Fibroblast of skin of left biceps (primary cell): ENCODE measurements at regions not wholly inside any gene's neighbourhood (a gene's known extent, or its start where the extent isn't known, plus 50 kb on each side); places are given as distances from the start of the nearest gene placed in this dataset.
"Not testable (repeated sequence)": the region's sequence is repeated elsewhere in the genome, so short reads cannot be mapped to it uniquely, and the experiment has no call there.

Experiments
- DNase-seq, 2 experiments: peaks; one replicate each; pipeline ENCODE4 v3.0.0-alpha.2; 2013; ENCODE audit warnings: low read depth in 2 of 2

DNA sequence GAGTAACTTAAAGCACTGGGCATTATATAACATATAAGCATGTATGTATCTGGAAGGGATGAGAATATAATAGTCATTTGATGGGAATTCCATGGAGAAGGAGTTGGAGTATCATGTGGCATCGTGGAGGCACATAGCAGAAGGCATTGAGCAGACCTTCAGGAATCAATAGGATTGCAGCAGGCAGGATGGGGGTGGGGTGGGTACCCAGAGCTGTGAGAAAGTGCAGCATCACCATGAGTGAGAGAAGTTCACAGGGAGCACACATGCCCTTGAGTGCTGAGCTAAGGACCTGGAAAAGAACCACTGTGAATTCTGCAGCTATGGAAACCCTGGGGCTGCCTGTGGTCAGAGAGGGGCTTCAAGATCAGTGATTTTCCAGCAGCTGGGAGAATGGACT lies 57.3 kb downstream of the MED10 start:
- DNase-seq, result no peak

DNA sequence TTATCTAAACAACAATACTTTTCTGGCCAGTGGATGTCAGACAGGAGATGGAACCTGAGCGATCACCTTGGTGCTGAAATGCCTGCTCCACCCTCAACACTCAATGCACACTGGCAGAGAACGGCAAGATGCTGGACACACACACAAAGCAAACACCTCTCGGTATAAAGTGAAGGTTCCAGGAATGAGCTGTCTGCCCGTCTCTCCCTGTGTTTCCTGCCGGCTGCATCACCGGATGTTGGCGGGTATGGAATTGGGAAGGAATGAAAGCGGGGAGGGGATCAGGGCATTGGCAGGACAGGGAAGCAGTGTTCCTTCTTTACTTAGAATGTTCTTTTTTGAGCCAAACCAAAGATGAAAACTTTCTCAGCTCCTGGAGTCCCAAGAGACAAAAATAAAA lies 59.2 kb downstream of the MED10 start:
- no peak for DNase-seq

DNA sequence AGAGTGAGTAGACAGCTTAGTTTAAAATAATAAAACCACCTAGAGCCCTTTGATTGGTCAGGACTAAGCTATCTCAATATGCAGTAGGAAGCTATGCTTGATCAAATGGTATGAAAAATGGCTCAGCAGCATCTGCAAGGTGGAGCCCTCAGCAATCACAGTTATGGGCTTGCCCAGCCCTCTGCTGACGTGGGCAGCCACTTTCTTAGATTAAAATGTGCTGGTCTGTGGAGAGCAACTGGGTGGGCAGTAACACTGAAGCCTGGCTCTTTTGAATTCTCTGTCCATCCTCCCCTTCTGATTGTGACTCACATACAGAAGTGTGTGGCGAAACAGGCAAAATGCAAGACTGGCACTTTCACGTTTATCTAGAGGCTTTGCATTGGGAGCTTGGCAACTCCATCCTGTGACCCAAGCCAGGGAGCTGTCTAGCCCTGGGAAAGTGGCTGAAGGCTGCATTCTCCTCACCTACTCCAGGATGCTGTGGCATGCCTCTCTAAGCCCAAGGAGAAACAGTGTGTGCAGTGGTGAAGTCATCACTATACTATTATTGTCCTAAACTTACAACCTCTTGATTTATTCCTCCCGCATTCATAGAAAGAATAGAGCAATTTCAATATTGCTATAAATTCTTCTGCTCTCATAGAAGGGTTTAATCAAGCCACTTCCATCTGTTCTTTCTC lies 61.1 kb downstream of the MED10 start:
- no peak for DNase-seq

DNA sequence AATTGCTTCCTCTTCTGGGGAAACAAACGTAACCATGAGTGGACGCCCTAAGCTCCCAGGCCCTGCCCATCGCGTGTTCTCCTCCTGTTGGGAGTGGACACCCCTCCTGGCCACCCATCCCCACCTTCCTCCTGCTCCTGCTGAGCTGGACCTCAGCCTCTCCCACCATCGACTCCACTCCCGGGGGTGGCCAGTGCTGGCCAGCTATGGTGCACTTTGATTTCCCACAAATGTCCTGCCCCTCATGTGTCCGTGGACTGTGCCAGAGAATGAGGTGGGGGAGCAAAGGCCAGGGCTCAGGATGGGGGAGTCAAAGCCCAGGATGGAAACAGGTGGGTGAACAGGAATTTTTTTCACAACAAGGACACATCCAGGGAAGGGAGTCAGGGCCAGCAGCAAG lies 62.8 kb downstream of the MED10 start:
- DNase-seq, result no peak

DNA sequence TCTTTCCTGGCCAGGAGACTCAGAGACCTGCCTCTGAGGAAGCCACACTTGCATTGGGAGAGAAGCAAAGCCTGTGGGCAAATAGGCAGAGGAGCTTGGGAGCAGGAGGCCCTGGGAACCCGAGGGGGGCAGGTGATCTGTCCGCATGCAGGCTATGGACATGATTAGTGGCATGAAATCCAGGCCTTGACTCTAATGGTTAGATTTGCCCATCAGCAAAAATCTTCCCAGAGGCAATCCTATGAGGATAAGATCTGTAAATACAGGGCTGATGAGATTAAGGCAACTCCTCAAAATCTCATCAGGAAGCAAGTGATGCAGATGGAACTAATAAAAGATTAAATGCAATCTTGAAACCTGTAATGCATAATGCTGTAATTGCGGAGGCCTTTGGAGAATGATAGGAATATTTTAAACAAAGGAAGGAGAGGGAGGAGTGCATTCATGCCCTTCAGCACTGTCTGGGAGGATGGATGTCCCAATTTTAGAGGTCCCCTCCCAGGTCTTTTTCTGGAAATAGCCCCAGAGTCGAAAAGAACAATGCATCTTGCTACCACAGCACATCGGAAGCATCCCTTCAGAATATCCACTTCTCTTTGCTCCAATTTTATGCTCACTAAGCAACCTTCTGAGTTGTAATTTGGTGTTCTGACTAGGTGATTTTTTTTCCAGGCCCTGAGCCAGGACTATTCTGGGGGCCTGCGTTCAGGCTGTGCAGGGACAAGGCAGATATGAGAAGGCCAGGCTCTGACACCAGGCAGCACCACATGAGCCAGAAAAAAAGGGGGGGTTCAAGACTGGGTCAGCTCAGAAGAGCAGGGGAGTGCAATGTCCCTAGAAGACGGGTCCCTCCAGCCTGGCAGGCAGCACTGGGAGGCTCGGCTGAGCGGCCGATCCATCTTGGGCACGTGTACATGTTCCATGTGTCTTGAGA lies 66.5 kb downstream of the MED10 start:
- DNase-seq, result no peak

DNA sequence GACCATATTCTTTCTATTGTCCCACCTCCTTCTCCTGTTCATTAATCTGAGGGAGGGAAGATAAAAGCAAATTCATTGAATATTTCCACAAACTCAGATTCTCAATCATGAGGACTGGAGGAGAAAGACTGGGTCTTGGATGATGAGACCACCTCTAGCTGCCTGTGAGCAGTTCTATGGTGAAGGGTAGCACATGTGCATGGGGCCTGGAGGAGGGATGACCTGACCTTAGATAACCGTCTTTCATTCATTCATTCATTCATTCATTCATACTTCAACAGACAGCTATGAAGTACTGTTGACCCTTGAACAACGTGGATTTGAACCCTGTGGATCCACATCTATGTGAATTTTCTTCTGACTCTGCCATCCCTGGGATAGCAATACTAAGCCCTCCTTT lies 68.4 kb downstream of the MED10 start:
- no peak for DNase-seq

DNA sequence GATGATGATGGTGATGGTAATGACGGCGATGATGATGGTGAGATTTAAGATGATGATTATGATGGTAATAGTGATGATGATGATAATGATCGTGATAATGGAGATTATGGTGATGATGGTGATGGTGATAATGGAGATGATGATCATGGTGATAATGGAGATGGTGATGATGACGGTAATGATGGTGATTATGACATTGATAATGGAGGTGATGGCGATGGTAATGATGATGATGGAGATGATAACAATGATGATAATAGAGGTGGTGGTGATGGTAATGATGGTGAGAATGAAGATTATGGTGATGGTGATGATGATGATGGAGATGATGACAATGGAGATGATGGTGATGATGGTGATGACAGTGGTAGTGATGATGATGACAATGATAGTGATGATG lies 69.7 kb downstream of the MED10 start:
- DNase-seq, result no peak

DNA sequence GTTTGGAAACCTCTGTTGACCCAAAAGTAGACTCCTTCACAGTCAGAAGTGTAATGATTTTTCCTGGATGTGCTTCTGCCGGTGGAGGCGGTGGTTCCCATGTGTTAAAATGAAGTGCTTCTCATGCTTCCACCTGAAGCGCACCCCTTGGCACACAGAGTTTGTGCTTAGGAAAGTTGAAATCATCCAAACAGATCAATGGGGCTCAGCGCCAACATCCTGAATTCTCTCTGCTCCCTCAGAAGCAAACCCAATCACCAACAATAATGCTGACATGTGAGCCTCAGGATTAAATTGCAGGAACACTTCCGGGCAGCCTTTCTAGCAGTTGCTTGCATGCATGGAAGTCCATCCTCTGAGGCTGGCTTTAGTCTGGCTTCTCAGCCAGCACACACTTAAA lies 71.0 kb downstream of the MED10 start:
- DNase-seq, result no peak

DNA sequence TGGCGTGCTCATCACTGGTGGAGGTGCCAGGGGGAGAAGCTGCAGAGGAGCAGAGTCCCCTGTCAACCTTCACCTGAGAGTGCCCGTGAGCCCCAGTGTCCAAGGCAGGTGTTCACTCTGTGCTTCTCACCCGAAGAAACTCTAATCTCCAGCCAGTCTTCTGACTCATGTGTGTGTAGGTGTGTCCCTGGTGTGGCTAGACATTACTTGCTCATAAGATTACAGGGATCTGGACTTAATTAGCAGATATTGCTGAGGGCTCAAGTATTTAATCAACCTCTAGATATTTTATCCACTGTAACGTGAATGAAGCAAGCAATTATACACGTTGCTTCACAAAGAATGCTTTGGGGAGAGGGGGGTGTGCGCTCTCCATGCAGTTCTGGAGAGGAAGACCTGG lies 72.5 kb downstream of the MED10 start:
- no peak for DNase-seq

DNA sequence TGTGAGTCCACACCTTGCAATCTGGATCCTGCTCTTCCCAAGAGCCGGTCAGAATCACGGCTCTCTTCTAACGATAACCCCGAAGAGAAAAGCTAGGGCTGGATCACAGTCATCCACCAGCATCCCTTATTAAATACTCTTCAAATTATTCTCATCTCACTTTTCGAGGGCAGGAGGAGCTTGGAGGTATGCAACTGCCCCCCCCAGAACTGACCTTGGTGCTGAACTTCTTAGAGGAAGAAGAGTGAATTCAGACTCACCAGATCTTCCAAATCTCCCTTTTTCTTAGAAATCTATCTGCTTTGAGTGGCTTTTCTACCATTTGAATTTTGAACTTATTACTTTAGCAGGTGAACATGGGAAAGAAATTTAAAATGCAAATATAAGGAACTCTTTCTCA lies 75.7 kb downstream of the MED10 start:
- no peak for DNase-seq

DNA sequence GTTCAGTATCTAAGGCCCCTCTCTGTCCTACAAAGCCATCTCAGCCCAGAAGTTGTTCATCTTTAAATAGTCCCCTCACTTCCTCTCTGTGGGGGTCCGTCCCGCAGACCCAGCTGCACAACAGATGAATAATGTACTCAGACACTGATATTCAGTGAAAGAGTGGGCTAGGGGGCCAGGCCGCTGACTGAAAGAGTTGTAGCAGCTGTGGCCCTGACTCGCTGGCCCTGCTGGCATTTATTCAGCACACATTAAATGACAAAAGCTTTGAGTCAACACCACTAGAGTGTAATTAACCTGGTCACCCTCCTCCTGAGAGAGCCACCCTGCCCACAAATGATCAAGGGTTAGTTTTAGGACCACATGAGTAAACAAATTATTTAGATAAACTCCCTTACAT lies 76.3 kb downstream of the MED10 start:
- no peak for DNase-seq

DNA sequence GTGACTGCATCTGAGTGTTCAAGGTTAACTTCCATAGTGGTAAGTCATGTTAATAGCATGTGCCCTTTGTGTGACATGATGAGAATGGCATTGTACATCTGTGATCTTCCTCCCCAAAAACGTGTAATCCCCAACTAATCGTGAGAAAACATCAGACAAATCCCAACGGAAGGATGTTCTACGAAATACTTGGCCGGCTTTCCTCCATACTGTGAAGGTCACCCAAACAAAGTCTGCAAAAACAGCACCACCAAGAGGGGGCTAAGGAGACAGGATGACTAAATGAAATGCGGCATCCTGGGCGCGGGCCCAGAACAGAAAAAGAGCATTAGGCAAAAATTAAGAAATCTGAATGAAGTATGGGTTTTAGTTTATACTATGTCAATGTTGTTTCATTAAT lies 81.8 kb downstream of the MED10 start:
- no peak for DNase-seq

DNA sequence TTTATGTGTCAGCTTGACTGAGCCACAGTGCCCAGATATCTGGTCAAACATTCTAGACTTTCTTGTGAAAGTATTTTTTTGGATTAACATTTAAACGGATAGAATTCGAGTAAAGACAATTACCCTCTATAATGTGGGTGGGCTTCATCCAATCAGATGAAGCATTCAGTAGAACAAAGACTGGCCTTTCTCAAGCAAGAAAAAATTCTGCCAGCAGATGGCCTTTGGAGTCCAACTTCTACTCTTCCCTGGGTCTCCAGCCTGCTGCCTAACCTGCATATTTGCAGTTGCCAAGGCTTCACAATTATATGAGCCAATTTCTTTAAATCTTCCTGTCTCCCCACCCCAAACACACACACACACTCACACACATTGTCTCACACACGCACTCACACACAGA lies 86.4 kb downstream of the MED10 start:
- DNase-seq, result peak; percentile 1 to 6

DNA sequence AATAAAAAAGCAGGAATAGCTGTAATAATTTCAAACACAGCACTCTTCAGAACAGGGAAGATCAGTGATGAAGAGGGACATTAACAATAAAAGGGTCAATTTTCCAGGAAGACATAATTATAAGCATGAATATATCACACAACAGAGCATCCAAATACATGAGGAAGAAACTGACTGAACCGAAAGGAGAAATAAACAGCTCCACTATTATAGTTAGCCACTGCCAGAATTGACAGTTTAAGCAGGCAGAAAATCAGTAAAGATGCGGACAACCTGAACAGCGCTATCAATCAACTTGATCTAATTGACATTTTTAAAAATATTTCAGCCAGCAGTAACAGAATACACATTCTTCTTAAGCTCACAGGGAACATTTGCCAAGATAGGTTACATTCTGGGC lies 89.1 kb downstream of the MED10 start:
- no peak for DNase-seq

DNA sequence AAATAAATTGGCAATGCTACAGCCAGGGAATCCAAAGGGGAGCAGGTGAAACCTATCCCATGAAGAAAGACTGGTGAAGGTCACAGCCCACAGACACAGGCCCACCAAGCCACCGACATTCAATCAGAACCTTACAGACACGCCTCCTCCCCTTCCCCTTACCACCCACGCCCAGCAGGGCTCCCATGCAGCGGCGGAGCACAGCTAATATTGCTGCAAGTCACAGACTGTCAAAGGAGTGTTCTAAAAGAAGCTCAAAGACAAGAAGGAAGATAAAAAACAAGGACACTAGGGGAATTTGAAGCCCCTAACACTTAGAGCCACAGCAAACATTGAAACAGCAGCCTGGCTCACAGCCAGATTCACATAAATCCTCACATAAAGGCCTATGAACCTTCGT lies 91.2 kb downstream of the MED10 start:
- no peak for DNase-seq

DNA sequence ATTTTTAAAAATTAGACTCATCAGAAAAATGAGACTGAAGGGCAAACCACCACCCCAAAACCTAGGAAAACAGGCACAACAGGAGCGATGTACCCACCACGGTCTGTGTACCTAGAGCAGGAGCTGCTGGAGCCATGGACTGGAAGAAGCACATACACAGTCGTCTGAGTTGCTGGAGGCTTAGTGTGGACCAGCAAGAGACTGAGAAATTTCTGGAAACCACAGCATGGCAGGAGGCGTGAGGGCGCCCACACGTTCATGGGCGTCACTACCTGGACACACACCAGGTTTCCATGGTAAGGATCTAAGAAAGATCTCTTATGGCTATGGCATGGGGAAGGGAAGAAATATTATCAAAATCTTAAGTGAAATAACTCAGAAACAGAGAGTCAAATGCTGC lies 91.9 kb downstream of the MED10 start:
- DNase-seq, result no peak

DNA sequence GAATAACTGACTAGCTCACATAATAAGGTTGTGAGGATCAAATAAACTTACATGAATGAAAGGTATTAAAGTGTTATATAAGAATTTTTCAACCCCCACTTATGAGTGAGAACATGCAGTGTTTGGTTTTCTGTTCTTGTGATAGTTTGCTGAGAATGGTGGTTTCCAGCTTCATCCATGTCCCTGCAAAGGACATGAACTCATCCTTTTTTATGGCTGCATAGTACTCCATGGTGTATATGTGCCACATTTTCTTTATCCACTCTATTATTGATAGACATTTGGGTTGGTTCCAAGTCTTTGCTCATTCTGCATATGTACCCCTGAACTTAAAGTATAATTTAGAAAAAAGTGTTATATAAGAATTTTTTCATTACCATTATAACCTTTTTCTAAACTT lies 93.9 kb downstream of the MED10 start:
- not testable (repeated sequence) for DNase-seq

DNA sequence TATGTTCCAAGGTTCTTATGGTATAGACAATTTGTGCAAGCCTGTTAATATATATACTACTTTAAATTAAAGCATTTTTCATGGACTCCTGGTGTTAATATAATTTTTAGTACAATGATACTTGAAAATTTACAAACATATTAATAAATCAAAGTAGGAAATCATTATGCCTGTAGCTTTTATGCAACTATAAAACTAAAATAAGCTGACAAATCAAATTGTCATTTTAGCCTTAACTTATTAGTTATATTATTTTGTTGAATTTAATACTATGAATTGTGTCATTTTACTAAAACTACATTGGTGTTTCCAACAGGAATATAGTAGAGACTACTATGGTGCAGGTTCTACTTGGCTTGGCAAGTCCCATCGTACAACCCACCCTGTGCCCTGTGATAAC lies 96.0 kb downstream of the MED10 start:
- DNase-seq, result no peak

DNA sequence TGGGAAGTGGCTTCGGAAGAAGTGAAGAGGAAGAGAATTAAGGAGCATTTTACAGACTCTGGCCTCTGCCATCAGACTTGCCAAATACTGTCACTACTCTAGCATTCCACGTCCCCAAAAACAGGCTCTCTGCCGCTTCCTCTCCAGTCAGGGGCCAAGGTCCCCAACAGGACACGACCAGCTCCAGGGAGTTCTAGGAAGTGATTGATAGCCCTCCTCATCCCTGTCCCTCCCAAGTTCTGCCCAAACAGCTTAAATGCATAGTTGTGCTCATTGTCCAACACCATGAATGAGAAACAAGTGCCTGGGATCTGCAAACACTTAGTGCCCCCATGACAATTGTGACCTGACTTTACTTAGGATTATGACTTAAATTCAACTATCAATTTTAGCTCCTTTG lies 96.5 kb downstream of the MED10 start:
- no peak for DNase-seq

DNA sequence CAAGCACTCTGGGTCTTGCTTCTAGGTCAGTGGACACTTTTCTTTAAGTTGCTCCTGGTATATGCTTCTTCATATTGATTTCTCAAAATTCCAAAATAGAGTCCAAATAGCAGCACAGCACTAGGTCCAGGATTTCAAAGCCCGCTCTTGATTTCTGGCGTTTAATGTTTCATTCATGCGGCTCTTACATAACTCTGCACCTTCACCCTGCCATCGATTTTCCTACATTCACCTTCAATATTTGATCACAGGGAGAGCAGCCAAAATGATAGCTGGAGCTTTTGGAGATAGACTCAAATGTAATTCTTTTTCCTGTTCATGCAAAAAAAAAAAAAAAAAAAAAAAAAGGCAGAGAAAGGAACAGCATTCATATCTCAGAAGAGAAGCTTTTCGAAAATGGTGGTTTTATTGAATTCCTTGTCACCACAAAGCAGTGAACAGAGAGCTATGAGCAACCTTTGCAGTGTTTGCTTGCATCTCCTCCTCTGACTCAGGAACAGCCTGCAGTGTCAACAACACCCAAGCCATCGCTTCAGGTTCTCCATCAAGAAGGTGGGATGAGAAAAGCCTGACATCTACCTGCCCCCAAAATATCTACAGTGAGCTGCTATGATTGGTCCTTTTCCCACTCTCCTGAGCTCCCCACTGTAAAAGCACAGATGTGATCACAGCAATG lies 97.8 kb downstream of the MED10 start:
- DNase-seq, result no peak

DNA sequence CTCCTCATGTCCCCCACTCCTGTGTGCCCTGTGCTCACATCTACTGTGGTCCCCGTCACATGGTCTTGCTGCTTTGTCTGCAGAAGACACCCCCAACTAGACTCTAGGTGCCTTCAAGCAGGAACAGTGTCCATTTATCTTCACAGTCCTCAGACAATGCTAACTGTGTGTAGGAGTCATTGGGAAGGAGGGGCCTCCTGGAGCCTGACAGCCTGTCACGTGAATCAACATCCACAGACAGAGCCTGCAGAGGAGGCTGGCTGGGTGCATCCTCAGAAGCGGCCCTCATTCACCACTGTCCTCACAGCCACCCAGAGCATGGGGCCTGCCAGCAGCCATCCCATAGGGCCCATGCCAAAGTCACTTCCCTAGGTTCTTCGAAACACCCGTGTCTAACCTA lies 98.7 kb downstream of the MED10 start:
- no peak for DNase-seq

DNA sequence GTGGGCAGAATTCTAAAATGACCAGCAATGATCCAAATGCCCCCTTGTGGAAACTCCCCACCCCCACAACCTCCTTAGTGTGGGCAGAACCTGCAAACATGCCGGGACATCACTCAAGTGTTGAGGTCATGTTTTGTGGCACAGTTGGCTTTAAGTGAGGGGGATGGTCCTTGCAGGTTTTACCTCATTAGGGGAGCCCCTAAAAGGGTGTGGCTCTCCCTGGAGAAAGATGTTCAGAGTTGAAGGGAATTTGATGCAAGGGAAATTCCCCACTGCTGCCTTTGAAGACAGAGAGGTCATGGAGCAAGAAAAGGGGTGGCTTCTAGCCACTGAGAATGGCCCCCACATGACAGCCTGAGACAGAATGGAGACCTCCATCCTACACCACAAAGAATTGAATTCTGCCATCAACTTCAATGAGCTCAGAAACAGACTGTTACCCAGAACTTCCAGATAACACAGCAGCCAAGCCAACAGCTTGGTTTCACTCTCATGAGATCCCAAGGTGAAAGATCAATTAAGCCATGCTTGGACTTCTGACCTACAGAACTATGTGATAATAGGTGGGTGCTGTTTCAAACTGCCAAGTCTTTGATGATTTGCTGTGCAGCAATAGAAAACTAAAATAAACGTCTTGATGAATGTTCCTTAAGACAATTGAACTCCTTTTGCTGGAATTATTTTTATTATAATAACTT lies 103.4 kb downstream of the MED10 start:
- no peak for DNase-seq
